ENCODE measurements at regions not wholly inside any gene's neighbourhood (a gene's known extent, or its start where the extent isn't known, plus 50 kb on each side); places are given as distances from the start of the nearest gene placed in this dataset.

GRCh38 chr2:155215037-155215707 lies 516.7 kb downstream of the KCNJ3 start:
- ATAC-seq (no peak), DNase-seq (no peak)
- H3K4me3 Mint-ChIP-seq, result no peak overlapping the region
- intact Hi-C loops (cut with micrococcal nuclease), result no loop called here
- ChIA-PET CTCF (no interaction called here), POLR2A (no interaction called here)
- no peaks in the 10 kb centered on the region for H3K27me3 Mint-ChIP-seq
- no peaks in the 10 kb centered on the region for H3K4me1 Mint-ChIP-seq (ENCODE audit: low read depth)
- H3K9me3 Mint-ChIP-seq, result no peaks in the 10 kb centered on the region
- H3K36me3 Mint-ChIP-seq (ENCODE audit: low read depth), result no peaks in the 10 kb centered on the region
- H3K27ac Mint-ChIP-seq, result no peak overlapping the region
- TF ChIP-seq, protein P1, sequence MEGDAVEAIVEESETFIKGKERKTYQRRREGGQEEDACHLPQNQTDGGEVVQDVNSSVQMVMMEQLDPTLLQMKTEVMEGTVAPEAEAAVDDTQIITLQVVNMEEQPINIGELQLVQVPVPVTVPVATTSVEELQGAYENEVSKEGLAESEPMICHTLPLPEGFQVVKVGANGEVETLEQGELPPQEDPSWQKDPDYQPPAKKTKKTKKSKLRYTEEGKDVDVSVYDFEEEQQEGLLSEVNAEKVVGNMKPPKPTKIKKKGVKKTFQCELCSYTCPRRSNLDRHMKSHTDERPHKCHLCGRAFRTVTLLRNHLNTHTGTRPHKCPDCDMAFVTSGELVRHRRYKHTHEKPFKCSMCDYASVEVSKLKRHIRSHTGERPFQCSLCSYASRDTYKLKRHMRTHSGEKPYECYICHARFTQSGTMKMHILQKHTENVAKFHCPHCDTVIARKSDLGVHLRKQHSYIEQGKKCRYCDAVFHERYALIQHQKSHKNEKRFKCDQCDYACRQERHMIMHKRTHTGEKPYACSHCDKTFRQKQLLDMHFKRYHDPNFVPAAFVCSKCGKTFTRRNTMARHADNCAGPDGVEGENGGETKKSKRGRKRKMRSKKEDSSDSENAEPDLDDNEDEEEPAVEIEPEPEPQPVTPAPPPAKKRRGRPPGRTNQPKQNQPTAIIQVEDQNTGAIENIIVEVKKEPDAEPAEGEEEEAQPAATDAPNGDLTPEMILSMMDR (IDR thresholded peaks at IDR 0.05), result no peak

DNA sequence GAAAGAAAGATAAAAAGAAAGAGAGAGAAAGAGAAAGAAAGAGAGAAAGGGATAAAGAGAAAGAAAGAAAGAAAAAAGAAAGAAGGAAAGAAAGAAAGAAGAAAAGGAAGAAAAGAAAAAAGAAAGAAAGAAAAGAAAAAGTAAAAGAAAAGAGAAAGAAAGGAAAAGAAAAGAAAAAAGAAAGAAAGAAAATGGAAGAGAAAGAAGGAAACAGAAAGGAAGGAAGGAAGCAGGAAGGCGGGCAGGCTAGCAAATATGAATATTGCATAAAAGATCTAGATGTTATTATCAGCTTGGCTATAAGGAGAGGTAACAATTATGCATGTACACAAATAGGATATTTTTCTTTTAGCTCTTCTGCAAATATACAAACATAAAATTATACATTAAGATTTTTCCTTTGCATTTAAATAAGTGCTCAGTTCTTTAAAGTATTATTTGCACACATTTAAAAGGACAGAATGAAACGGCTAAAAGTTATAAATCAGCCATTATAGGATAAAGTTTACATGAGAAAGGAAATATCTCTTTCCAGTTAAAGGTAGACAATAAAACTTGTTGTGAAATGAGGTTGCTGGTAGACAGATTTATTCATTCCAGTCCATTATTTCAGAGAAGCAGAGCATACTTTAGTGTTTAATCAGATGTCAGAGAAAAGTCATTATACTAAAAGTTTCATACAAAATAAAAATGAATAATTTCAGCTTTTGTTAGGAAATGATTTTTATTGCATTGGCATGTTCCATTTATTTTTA lies 511.4 kb downstream of the KCNJ3 start:
- ChIA-PET POLR2A (no interaction called here), CTCF (no interaction called here)
- Mint-ChIP-seq H3K4me1 (ENCODE audit: low read depth) (no peaks in the 10 kb centered on the region), H3K9me3 (no peaks in the 10 kb centered on the region), H3K27me3 (no peaks in the 10 kb centered on the region), H3K36me3 (ENCODE audit: low read depth) (no peaks in the 10 kb centered on the region), H3K4me3 (no peak overlapping the region), H3K27ac (no peak overlapping the region)
- TF ChIP-seq, protein P1 (IDR thresholded peaks at IDR 0.05), result peak; percentile 47
- no peak for DNase-seq
- ATAC-seq, result no peak
- intact Hi-C loops (cut with micrococcal nuclease), result no loop called here

GRCh38 chr2:155203178-155203577 lies 504.7 kb downstream of the KCNJ3 start:
- ChIA-PET POLR2A (no interaction called here), CTCF (no interaction called here)
- DNase-seq (no peak), ATAC-seq (no peak)
- H3K36me3 Mint-ChIP-seq (ENCODE audit: low read depth), result no peaks in the 10 kb centered on the region
- TF ChIP-seq, protein P1 (IDR thresholded peaks at IDR 0.05), result no peak
- intact Hi-C loops (cut with micrococcal nuclease), result no loop called here
- no peaks in the 10 kb centered on the region for H3K4me1 Mint-ChIP-seq (ENCODE audit: low read depth)
- no peaks in the 10 kb centered on the region for H3K9me3 Mint-ChIP-seq
- H3K4me3 Mint-ChIP-seq, result no peak overlapping the region
- H3K27ac Mint-ChIP-seq, result no peak overlapping the region
- H3K27me3 Mint-ChIP-seq, result no peaks in the 10 kb centered on the region

DNA sequence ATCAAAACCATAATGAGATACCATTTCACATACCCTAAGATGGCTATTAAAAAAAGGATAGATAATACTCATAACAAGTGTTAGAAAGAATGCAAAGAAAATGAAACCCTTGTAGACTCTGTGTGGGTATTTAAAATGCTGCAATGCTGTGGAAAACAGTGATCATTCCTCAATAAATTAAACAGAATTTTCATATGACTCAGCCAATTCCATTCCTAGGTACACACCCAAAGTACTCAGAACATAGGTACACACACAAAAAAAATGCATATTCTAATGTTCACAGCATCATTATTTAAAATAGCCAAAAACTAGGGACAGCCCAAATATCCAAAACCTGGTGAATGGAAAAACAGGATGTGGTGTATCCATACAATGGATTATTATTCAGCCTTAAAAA lies 502.3 kb downstream of the KCNJ3 start:
- POLR2A ChIA-PET, result no interaction called here
- Mint-ChIP-seq H3K9me3 (no peaks in the 10 kb centered on the region), H3K27ac (no peak overlapping the region), H3K36me3 (ENCODE audit: low read depth) (no peaks in the 10 kb centered on the region), H3K4me1 (ENCODE audit: low read depth) (no peaks in the 10 kb centered on the region), H3K27me3 (no peaks in the 10 kb centered on the region), H3K4me3 (no peak overlapping the region)
- DNase-seq, result no peak
- CTCF ChIA-PET, result no interaction called here
- TF ChIP-seq, protein P1 (IDR thresholded peaks at IDR 0.05), result no peak
- ATAC-seq, result no peak
- intact Hi-C loops (cut with micrococcal nuclease), result no loop called here

DNA sequence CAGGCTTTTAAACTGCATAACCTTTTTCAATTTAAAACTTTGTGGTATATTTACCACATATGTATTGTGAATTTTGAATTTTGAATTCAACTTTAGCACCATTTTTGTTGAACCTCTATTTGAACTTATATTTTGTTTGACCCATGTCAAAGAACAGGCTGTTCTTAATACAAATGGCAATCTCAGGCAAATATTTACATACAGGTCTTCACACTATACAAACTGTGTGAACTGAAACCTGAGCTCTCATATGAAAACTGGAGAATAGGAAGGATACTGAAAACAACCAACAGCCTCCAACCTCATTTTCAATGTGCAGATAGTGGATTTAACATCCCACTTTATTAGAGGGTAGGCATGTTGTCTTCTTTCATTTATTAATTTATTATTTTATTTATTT lies 491.8 kb downstream of the KCNJ3 start:
- ChIA-PET CTCF (no interaction called here), POLR2A (no interaction called here)
- Mint-ChIP-seq H3K4me1 (ENCODE audit: low read depth) (no peaks in the 10 kb centered on the region), H3K27me3 (no peaks in the 10 kb centered on the region), H3K36me3 (ENCODE audit: low read depth) (no peaks in the 10 kb centered on the region), H3K27ac (no peak overlapping the region), H3K4me3 (no peak overlapping the region), H3K9me3 (peaks cover 7% of the 10 kb centered on the region)
- intact Hi-C loops (cut with micrococcal nuclease), result no loop called here
- DNase-seq (no peak), ATAC-seq (no peak)
- TF ChIP-seq, protein P1 (IDR thresholded peaks at IDR 0.05), result no peak
